ENCODE measurements at regions not wholly inside any gene's neighbourhood (a gene's known extent, or its start where the extent isn't known, plus 50 kb on each side); places are given as distances from the start of the nearest gene placed in this dataset.

GRCh38 chr5:102579379-102579778 is 80.6 kb upstream of the SLCO6A1 start:
- no peak overlapping the region for H3K4me3 ChIP-seq
- no peaks in the 10 kb centered on the region for H3K27me3 ChIP-seq
- no peak for ATAC-seq
- no peak for TF ChIP-seq POLR2A (IDR thresholded peaks at IDR 0.05)
- TF ChIP-seq, protein P1, sequence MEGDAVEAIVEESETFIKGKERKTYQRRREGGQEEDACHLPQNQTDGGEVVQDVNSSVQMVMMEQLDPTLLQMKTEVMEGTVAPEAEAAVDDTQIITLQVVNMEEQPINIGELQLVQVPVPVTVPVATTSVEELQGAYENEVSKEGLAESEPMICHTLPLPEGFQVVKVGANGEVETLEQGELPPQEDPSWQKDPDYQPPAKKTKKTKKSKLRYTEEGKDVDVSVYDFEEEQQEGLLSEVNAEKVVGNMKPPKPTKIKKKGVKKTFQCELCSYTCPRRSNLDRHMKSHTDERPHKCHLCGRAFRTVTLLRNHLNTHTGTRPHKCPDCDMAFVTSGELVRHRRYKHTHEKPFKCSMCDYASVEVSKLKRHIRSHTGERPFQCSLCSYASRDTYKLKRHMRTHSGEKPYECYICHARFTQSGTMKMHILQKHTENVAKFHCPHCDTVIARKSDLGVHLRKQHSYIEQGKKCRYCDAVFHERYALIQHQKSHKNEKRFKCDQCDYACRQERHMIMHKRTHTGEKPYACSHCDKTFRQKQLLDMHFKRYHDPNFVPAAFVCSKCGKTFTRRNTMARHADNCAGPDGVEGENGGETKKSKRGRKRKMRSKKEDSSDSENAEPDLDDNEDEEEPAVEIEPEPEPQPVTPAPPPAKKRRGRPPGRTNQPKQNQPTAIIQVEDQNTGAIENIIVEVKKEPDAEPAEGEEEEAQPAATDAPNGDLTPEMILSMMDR (IDR thresholded peaks at IDR 0.05), result no peak
- peaks cover 4% of the 10 kb centered on the region for H3K4me1 ChIP-seq
- intact Hi-C loops (cut with DNase I), result no loop called here
- no peaks in the 10 kb centered on the region for H3K36me3 ChIP-seq (replicated peaks in 1 of 2; ENCODE audit: insufficient read depth in 1 of 2, low read depth in 2 of 2)
- H3K9me3 ChIP-seq, result no peaks in the 10 kb centered on the region
- H3K27ac ChIP-seq, result no peak overlapping the region
- no peak for DNase-seq
- WGBS, 2 donors, result 63 to 77% methylated on average over 1 of the region's 1 CpG

GRCh38 chr5:102581011-102581410 is 82.2 kb upstream of the SLCO6A1 start:
- H3K4me1 ChIP-seq, result peaks cover 4% of the 10 kb centered on the region
- no peaks in the 10 kb centered on the region for H3K36me3 ChIP-seq (replicated peaks in 1 of 2; ENCODE audit: insufficient read depth in 1 of 2, low read depth in 2 of 2)
- DNase-seq (no peak), ATAC-seq (no peak)
- intact Hi-C loops (cut with DNase I), result loop anchor here (10.0 kb wide), 1 partner anchor 454 kb away; no protein-coding TSS in a partner anchor
- H3K27me3 ChIP-seq, result no peaks in the 10 kb centered on the region
- no peak overlapping the region for H3K4me3 ChIP-seq
- TF ChIP-seq, protein P1 (IDR thresholded peaks at IDR 0.05), result no peak
- TF ChIP-seq POLR2A (IDR thresholded peaks at IDR 0.05), result no peak
- no peaks in the 10 kb centered on the region for H3K9me3 ChIP-seq
- no peak overlapping the region for H3K27ac ChIP-seq

DNA sequence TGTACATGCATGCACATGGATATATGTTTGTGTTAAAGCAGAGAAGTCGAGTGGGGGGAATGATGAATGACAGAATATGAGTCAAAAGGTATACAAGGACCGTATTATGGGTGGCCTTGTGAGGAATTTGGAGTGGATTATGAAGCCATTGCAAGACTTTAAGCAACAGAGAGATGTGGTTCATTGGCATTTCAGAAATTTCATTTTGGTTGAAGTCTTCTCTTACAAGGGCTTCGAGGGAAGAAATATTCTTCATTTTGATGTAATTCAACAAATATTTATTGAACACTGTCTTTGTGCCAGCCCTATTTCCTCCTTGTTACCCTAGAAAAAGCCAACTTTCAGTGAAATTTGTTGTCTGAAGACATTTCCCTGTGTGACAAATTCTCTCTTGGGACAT is 83.9 kb upstream of the SLCO6A1 start:
- DNase-seq (no peak), ATAC-seq (no peak)
- Histone ChIP-seq H3K36me3 (replicated peaks in 1 of 2; ENCODE audit: insufficient read depth in 1 of 2, low read depth in 2 of 2) (no peaks in the 10 kb centered on the region), H3K27me3 (no peaks in the 10 kb centered on the region), H3K27ac (no peak overlapping the region), H3K4me3 (no peak overlapping the region), H3K9me3 (no peaks in the 10 kb centered on the region), H3K4me1 (peaks cover 4% of the 10 kb centered on the region)
- WGBS, 2 donors, result 37 to 45% methylated on average over 3 of the region's 3 CpGs
- intact Hi-C loops (cut with DNase I), result loop anchor here (10.0 kb wide), 1 partner anchor 452 kb away; no protein-coding TSS in a partner anchor
- TF ChIP-seq POLR2A (IDR thresholded peaks at IDR 0.05), result no peak
- TF ChIP-seq, protein P1 (IDR thresholded peaks at IDR 0.05), result no peak

- TF ChIP-seq POLR2A (IDR thresholded peaks at IDR 0.05), result no peak
- TF ChIP-seq, protein P1 (IDR thresholded peaks at IDR 0.05), result peak in 6 of 7 experiments; percentile 27 to 54 (median 44)
- WGBS, 2 donors, result 6 to 7% methylated on average over 5 of the region's 5 CpGs
- intact Hi-C loops (cut with DNase I), result loop anchor here (10.0 kb wide), 1 partner anchor 451 kb away; no protein-coding TSS in a partner anchor
- DNase-seq, result no peak
- no peaks in the 10 kb centered on the region for H3K36me3 ChIP-seq (replicated peaks in 1 of 2; ENCODE audit: insufficient read depth in 1 of 2, low read depth in 2 of 2)
- H3K27ac ChIP-seq, result no peak overlapping the region
- H3K4me1 ChIP-seq, result peaks cover 4% of the 10 kb centered on the region
- no peak for ATAC-seq
- H3K9me3 ChIP-seq, result no peaks in the 10 kb centered on the region
- no peak overlapping the region for H3K4me3 ChIP-seq
- no peaks in the 10 kb centered on the region for H3K27me3 ChIP-seq
Measured at GRCh38 chr5:102583276-102584124, 84.7 kb upstream of the SLCO6A1 start.

All from body of pancreas (tissue), 4 donors.